Right renal pelvis (tissue), 4 donors: ENCODE measurements at regions not wholly inside any gene's neighbourhood (a gene's known extent, or its start where the extent isn't known, plus 50 kb on each side); places are given as distances from the start of the nearest gene placed in this dataset.
"Not testable (repeated sequence)": the region's sequence is repeated elsewhere in the genome, so short reads cannot be mapped to it uniquely, and the experiment has no call there.

Experiments used
- DNase-seq, 4 donors: peaks; one replicate each; pipeline ENCODE4 v3.0.0-alpha.2; 2013; ENCODE audit warnings: low read depth in 4 of 4, low spot score in 3 of 4, missing footprints in 1 of 4

DNA sequence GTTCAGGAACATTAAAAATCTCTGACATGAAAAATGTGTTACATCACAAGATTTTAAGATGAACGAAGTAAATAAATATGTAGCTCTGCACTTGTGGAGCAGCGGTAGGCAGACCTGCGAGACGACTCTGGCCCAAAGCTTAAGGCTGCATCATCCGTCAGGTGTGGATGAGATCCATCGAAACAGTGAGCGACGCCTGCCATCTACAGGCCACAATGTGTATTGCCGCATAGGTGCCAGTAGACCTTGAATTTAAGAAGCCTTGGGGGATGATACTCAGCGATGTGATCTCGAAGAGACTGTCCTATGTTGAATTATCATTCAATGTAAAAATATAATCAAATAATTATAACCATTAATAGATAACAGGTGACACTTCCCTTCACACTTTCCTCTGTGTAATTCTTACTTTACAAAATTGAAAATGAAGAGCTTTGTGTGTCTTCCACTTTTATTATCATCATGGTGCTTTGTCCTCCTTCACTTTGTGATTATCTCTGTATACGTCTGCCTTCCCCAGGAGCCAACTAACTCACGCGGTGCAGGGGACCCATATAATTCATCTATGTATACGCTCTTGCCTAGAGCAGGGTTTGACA is 851.0 kb downstream of the RAB28 start:
- DNase-seq, result peak; percentile 50 to 58 (median 56)

DNA sequence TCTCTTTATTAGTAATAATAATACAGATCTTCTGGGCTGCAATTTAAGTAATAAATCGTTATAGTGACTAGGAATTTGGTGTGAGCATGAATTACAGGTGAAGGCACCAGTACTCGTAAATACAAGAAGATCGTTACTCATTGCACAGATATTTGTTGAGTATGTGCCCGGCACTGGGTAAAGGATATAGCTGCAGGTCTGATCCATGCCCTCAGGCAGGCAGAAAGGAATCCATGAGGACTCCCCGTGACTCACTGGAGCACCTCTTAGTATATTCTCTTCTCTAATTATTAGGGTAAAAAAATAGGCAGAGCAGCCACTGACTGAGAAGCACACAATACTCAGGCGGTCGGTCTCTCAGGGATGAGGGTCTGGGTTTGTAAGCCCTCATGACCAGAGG is 868.3 kb downstream of the RAB28 start:
- no peak for DNase-seq

DNA sequence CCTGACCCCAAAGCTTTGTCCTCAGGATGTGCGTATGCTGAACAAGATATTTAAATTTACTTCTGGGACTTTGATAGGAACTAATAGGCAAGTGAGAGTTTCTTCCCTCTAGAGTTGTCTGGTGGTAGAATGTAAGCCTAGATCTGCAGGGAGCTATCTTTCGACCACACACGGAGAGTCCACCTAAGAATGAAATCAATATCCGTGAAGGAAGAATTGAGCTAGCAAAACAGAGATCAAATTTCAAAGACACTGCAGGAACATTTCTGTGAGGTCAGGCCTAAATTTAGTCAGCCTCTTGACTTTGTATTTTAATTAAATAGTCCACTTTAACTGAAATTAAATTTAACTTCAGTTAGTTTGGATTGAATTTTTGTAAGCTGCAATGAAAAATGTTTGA is 871.3 kb downstream of the RAB28 start:
- DNase-seq, result peak in 3 of 4 donors; percentile 3 to 25 (median 12)

DNA sequence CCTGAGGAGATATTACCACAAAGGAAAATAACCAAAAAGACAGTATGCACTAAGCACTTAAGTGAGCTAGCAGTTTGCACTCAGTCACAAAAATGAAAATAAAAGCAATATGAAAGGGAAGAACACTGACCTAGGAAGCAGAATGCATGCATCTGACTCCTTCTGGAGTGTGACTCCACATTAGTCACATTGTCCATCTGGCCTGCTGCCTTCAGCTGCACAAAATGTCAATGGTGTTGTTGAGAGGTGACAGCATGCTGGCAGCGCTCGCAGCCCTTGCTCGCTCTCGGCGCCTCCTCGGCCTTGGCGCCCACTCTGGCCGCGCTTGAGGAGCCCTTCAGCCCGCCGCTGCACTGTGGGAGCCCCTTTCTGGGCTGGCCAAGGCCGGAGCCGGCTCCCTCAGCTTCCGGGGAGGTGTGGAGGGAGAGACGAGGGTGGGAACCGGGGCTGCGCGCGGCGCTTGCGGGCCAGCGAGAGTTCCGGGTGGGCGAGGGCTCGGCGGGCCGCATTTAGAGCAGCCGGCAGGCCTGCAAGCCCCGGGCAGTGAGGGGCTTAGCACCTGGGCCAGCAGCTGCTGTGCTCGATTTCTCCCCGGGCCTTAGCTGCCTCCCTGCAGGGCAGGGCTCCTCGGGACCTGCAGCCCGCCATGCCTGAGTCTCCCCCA is 874.8 kb downstream of the RAB28 start:
- DNase-seq, result not testable (repeated sequence)

DNA sequence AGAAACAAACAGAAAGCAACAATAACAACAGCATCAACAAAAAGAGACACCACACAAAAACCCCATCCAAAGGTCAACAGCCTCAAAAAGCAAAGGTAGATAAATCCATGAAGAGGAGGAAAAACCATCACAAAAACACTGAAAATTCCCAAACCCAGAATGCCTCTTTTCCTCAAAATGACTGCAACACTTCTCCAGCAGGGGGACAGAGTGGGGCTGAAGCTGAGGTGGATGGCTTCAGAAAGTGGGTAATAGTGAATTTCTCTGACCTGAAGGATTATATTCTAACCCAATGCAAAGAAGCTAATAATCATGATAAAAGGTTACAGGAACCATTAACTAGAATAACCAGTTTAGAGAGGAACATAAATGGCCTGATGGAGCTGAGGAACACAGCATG is 888.2 kb downstream of the RAB28 start:
- DNase-seq, result no peak

DNA sequence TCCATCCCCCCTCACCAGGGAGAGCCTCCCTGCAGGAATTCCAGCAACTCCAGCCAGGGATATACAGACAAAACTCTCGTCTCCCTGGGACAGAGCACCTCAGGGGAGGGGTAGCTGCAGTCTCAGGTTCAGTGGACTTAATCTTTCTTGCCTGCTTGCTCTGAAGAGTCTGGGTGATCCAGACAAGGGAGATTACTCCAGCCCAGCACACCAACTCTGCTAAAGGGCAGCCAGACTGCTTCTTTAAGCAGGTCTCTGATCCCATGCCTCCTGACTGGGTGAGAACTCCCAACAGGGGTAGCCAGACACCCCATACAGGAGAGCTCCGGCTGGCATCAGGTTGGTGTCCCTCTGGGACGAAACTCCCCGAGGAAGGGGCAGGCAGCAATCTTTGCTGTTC is 888.7 kb downstream of the RAB28 start:
- DNase-seq, result no peak

DNA sequence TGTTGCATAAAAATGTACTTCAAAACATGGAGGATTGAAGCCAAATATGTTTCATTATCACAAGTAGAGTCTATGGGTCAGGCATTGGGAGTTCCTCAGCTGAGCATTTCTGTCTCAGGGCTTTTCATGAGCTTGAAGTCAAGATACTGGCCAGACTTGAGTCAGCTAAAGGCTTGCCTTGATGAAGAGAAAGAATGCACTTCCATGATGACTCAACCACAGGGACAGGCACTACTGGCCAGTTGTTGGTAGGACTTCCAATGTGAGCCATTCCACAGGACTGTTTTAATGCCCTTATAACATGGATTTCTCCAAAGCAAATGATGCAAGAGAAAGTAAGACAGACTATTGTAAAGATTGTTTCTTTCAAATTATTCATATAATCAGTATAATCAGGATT is 895.6 kb downstream of the RAB28 start:
- DNase-seq, result no peak

DNA sequence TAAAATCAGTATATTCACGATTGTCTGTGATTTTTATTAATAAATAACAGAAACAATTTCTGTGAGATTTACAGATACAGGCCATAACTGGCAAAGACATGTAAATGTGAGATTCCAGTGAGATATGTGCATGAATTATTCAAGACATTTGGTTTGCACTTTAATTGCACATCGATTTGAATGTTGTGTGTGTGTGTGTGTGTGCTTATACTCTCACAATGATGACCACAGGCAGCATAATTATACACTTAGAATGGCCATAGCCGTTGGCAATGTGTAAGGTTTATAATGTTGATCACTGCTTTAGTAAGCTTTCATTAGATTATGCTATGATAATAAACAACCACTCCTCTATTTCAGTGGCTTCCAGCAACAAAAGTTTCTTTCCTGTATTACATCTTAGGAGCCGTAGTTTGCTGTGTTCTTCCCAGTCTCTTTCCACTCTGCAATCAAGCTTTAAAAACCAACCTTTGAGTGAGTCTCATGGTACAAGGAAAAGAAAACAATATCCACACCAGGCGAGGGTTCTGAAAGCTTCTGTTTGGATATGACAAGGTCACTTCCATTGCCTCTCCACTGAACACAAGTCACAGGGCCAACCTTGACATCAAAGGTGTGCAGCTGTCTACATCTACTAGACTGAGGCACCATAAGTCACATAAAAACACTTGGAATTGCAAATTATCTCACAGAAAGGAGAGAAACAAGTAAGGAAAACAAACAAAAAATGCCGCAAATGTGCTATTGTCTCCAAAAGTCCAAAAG is 897.7 kb downstream of the RAB28 start:
- no peak for DNase-seq

DNA sequence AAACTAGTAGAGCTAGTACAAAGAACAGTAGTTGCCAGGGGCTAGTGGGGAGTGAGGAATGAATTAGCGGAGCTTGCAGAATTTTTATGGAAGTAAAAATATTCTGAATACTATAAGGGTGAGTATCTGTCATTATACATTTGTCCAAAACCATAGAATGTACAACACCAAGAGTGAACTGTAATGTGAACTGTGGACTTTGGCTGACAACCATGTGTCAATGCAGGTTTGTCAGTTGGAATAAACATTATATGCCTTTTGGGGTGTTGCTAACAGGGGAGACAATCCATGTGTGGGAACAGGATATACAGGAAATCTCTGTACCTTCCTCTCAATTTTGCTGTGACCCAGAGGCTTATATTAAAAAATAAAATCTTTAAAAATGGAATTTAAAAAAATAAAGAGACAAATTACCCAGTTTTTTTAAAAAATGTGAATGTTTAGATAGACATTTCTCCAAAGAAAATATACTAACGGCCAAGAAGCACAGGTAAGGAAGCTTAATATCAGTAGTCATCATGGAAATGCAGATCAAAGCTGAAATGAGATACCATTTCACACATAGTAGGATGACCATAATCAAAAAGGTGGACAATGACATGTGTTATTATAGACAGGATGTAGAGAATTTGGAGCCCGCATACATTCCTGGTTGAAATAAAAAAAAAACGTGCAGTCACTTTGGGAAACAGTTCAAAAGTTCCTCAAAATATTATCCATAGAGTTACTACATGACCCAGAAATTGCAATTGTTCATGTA is 899.8 kb downstream of the RAB28 start:
- DNase-seq, result no peak

DNA sequence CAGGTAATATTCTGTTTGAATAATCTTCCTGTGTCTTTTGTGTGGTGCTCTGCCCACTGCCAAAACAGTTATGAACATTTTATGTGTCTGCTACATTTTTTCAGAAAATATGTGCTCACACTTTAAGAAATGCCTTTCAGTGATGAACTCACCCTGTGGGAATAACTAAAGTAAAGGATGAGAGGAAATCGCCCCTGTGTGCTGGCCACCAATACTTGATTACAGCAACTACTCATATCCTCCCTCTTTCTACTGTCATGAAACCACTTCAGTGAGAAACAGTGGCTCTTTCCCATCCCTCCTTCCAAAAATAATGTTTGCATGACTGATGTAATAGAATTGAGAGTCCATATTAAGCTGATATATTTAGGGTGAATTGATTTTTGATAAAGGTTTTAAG is 900.9 kb downstream of the RAB28 start:
- DNase-seq, result no peak

DNA sequence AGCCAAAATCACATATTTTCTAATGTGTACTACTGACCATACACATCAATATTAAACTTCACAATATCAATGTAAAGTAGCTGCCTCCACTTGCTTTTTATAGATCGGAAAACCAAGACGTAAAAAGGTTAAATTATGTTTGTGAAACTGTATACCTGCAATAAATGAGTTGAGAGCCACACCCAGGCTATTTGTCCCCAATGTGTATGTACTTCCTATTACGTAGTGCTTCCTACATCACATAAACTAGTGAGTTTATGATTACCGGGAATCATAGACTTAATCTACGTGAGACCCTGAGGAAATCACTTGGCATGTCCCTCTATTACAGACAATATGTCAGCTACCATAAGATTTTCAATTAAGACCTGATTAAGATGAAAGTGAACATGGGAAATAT is 903.4 kb downstream of the RAB28 start:
- DNase-seq, result no peak

DNA sequence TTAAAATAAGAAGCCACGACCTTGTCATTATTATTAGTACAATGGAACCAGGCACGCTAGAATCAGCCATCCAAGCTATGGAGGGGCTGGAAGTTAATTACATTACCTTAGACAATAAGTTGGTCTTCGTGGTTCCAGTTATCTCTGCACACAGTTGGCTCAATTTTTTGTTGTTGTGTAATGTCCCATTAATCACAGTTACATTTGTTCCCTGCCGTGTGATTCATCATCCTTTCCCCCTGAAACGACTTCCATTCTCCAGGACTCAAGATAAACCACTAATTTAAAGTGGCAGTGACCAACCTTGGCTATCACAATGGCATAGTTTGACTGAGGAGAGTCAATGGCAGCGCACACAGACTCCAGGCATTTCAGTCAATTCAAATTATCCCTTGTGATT is 905.0 kb downstream of the RAB28 start:
- DNase-seq, result no peak

DNA sequence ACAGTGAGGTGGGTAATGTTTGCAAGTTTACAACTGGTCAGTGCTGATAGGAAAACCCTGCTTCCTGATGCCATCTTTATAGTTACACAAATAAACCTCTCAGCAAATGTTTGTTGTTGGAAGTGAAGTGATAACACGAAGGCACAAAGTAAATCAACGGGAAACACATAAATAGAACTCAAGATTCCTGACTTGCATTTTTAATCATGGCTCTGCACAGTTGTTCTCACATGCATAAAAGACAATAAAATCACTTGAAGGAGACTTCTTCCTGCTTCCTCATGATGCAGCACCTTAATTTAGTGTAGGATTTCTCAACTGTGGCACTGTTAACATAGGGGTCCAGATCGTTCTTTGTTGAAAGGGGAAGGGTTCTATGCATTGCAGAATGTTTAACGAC is 907.7 kb downstream of the RAB28 start:
- no peak for DNase-seq

DNA sequence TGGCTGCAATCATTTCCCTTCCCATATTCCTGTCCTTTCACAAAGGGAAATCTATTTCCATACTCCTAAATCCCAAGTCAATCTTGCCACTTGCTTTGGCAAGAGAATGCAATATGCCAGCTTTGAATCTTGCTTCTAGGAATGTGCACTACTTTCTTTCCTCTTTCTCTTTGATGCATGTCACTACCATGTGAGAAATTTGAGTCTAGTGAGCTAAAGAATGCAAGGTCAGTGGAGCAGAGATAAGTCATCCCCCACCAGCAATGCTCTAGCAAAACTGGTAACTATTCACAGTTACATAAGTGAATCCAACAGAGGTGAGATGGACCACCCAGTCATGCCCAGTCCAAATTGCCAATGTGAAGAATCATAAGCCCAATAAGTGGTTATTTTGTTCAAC is 910.4 kb downstream of the RAB28 start:
- peak in 1 of 4 donors; percentile 10 for DNase-seq

DNA sequence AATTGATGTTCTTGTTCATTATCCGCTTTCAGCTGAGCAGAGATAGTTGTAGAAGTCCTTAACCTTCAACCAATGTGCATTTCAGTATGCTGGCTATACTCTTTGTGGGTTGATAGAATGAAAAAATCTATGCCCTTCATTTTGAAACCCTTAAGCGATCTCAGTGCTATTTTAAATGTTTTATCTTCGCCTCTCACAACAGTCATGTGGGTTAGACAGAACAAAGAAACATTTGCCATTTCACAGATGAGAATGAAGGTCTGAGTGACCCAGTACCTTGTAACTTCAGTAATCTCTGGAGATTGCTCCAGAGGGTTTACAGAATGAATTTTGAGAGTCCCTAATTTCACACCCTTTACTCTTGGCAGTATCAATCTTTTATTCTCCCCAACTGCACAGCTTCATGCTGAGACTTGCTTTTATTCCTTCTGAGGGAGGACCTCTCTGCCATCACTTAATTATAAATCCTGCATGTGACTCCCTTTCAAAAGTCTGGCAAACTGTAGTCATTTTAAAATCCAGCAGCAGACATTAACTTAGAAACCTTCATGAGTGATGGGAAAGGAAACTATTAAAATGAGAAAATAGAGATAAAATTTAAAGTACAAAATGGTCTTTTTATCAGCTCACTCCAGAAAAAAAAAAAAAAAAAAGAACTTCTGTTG is 921.5 kb downstream of the RAB28 start:
- no peak for DNase-seq

DNA sequence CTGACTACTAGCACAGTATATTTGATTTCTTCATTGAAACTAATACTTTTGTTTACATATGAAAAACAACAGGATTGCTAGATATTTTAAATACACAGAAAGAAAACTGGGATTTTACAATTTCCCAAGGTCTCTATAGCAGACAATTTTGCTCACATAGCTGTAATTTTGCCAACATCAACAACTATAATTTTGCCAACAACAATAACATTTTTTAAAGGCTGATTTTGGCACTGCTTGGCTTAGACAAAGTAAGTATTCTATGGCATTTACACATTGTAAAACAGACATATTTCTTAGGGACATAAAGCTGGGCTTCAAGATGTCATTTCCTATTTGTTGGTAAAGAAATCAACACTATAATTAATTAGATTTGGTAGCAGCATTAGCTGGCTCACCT is 922.1 kb downstream of the RAB28 start:
- no peak for DNase-seq

DNA sequence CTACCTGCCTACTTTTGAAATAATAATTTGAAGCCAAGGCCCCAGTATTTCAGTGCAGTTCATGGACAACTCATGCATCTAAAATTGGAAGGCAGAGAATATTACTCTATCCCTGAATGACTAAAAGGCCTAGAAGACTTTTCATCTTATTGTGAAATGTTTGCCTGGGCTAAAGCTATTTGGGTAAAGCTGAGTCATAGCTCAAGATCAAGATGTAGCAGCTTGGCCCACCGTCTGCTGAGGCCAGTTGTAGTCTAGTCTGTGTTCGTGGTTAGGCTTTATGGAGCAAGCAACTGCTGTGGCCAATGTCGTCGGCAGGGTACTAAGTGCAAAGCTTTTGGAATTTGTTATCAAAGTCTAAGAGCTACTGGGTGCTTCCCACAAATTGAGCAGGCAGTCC is 929.1 kb downstream of the RAB28 start:
- DNase-seq, result no peak

DNA sequence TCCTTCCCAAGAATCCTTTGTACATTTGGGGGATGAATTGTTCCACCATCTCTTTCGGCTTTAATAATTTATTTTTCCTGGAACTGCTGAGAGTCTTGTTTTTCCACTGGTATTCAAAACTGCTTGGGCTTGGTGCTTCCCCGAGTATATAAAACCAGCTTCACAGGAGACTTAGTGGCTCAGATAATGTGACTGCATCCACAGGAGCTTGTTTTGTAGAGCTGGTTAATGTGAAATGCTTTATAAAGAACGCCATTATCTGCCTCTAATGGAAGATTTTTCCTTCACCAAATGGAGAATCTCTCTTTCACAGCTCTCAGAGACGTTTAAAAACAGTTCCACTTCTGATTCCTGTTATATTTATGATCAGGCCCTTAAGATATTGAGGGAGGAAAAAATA is 935.5 kb downstream of the RAB28 start:
- DNase-seq, result no peak

DNA sequence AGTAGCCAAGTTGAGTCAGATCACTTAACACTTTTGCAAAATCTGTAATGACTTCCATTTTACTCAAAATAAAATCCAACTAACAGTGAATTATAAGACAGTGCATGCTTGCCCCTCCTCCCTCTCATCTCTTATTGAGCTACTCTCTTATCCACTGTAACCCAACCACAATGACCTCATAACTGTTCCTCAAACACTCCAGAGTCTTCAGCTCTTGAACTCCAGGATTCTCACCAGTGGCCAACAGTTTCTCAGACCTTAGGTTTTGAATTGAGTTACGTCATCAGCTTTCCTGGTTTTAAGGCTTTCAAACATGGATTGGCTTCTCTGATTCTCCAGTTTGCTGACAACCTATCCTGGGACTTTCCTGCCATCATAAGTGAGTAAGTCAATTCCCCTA is 938.3 kb downstream of the RAB28 start:
- DNase-seq, result no peak

DNA sequence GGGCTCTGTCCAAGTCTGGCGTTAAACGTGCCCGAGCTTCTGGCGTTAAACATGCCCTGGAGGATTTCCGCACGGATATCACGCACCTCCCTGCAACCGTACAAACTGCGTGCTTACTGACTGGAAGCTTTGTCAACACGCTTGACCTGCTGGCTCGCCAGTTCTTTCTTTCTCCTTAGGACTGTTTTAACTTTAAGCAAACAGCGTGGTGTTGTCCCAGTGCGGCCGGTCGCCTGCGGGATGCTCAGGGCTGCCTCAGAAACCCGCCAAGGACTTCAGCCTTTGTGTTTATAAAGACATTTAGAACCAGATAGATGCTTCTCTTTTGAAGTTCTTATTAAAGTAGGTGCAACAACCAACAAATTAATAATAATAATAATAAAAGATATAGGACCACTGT is 946.0 kb downstream of the RAB28 start:
- no peak for DNase-seq

DNA sequence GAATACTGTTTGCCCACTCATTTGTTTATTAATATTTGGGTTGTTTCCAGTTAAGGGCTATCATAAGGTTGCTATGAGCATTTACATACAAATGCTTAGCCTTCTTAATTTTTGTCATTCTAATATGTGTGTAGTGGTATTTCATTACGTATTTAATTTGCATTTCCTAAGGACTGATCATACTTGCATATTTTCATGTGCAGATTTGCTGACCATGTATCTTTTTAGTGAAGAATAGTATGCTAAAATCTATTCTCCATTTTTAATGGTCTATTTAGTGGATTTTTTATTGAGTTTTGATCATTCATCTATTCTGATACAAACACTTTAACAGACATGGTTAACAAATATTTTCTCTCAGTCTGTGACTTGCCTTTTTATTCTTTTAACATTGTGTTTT is 949.5 kb downstream of the RAB28 start:
- no peak for DNase-seq
